ENCODE measurements at regions not wholly inside any gene's neighbourhood (a gene's known extent, or its start where the extent isn't known, plus 50 kb on each side); places are given as distances from the start of the nearest gene placed in this dataset.

DNA sequence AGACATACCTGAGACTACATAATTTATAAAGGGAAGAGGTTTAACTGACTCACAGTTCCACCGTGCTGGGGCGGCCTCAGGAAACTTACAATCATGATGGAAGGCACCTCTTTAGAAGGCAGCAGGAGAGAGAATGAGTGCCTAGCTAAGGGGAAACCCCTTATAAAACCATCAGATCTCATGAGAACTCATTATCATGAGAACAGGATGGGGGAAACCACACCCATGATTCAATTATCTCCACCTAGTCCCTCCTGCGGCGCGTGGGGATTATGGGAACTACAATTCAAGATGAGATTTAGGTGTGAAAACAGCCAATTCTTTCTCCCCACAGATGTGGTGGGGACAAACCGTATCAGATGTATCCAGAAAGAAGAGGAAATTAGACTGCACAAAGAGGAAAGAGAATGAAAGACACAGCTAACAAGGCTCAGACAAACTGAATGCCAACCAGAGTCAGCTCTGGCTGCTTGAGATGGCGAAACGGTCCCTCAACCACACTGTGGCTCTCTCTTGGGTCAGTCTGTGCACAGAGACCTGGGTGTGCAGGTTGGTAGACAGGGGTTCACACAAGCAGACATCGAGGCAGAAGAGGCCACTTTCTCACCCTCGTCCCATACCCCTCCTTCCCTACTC lies 375.6 kb downstream of the SFMBT2 start:
- CTCF ChIA-PET, result interaction anchor here (1.2 kb wide), 1 partner anchor 182 kb away, joined by 4 read pairs; no protein-coding TSS in a partner anchor
- TF ChIP-seq, protein P1, sequence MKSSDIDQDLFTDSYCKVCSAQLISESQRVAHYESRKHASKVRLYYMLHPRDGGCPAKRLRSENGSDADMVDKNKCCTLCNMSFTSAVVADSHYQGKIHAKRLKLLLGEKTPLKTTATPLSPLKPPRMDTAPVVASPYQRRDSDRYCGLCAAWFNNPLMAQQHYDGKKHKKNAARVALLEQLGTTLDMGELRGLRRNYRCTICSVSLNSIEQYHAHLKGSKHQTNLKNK (CRISPR knock-in tag; IDR thresholded peaks at IDR 0.05), result no peak
- TF ChIP-seq GABPB1 (CRISPR knock-in tag; IDR thresholded peaks at IDR 0.05) (no peak), KAT7 (CRISPR knock-in tag; IDR thresholded peaks at IDR 0.05; ENCODE audit: borderline replicate concordance) (no peak), MYBL2 (CRISPR knock-in tag; IDR thresholded peaks at IDR 0.05) (no peak)
- TF ChIP-seq, protein P2, sequence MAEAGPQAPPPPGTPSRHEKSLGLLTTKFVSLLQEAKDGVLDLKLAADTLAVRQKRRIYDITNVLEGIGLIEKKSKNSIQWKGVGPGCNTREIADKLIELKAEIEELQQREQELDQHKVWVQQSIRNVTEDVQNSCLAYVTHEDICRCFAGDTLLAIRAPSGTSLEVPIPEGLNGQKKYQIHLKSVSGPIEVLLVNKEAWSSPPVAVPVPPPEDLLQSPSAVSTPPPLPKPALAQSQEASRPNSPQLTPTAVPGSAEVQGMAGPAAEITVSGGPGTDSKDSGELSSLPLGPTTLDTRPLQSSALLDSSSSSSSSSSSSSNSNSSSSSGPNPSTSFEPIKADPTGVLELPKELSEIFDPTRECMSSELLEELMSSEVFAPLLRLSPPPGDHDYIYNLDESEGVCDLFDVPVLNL (CRISPR knock-in tag; IDR thresholded peaks at IDR 0.05; ENCODE audit: borderline replicate concordance, low read depth), result no peak

DNA sequence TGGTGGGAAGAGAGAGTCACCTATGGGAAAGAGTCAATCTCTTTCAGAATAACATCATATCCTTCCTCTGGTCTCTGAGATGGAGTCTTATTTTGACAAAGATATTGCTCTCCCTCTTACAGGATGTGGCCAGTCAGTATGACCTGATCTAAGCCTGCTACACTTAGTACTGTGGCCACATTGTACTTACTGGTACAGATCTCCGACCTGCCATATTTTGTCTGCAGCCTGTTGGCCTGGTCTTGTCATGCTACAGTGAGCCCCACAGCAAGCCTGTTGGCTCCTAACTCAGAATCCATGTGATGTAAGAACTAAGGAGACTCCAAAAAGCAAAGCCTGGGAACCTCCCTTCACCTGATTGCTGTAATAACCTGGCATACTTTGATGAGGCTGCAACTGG lies 377.8 kb downstream of the SFMBT2 start:
- no peak overlapping the region for H3K27ac Mint-ChIP-seq
- H3K27me3 Mint-ChIP-seq (ENCODE audit: low read depth), result peaks cover 3% of the 10 kb centered on the region; the same call in 1 of the 2 replicates
- peaks cover 9% of the 10 kb centered on the region for H3K9me3 Mint-ChIP-seq
- CTCF ChIA-PET, result interaction anchor here (1.4 kb wide), 1 partner anchor 113 kb away, joined by 3 read pairs; no protein-coding TSS in a partner anchor
- ATAC-seq, result no peak
- H3K36me3 Mint-ChIP-seq, result no peaks in the 10 kb centered on the region
- peaks cover 6% of the 10 kb centered on the region for H3K4me1 Mint-ChIP-seq
- DNase-seq (ENCODE audit: low spot score), result no peak
- no peak overlapping the region for H3K4me3 Mint-ChIP-seq
- POLR2A ChIA-PET, result no interaction called here
- TF ChIP-seq, protein P3, sequence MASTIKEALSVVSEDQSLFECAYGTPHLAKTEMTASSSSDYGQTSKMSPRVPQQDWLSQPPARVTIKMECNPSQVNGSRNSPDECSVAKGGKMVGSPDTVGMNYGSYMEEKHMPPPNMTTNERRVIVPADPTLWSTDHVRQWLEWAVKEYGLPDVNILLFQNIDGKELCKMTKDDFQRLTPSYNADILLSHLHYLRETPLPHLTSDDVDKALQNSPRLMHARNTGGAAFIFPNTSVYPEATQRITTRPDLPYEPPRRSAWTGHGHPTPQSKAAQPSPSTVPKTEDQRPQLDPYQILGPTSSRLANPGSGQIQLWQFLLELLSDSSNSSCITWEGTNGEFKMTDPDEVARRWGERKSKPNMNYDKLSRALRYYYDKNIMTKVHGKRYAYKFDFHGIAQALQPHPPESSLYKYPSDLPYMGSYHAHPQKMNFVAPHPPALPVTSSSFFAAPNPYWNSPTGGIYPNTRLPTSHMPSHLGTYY (CRISPR knock-in tag; IDR thresholded peaks at IDR 0.05), result no peak
- TF ChIP-seq RELA (CRISPR knock-in tag; IDR thresholded peaks at IDR 0.05; ENCODE audit: borderline replicate concordance), result no peak
- TF ChIP-seq NR1H2 (CRISPR knock-in tag; IDR thresholded peaks at IDR 0.05), result no peak
- no peak for TF ChIP-seq ZNF219 (CRISPR knock-in tag; IDR thresholded peaks at IDR 0.05; ENCODE audit: borderline replicate concordance)
- no peak for TF ChIP-seq CREM (CRISPR knock-in tag; IDR thresholded peaks at IDR 0.05)
- TF ChIP-seq, protein P4, sequence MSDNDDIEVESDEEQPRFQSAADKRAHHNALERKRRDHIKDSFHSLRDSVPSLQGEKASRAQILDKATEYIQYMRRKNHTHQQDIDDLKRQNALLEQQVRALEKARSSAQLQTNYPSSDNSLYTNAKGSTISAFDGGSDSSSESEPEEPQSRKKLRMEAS (CRISPR knock-in tag; IDR thresholded peaks at IDR 0.05), result no peak
- no peak for TF ChIP-seq CBFB (CRISPR knock-in tag; IDR thresholded peaks at IDR 0.05; ENCODE audit: low read depth)
- TF ChIP-seq, protein P5, sequence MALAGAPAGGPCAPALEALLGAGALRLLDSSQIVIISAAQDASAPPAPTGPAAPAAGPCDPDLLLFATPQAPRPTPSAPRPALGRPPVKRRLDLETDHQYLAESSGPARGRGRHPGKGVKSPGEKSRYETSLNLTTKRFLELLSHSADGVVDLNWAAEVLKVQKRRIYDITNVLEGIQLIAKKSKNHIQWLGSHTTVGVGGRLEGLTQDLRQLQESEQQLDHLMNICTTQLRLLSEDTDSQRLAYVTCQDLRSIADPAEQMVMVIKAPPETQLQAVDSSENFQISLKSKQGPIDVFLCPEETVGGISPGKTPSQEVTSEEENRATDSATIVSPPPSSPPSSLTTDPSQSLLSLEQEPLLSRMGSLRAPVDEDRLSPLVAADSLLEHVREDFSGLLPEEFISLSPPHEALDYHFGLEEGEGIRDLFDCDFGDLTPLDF (CRISPR knock-in tag; IDR thresholded peaks at IDR 0.05), result no peak
- TF ChIP-seq SP1 (CRISPR knock-in tag; conservative IDR thresholded peaks at IDR 0.05), result no peak
- TF ChIP-seq, protein P6, sequence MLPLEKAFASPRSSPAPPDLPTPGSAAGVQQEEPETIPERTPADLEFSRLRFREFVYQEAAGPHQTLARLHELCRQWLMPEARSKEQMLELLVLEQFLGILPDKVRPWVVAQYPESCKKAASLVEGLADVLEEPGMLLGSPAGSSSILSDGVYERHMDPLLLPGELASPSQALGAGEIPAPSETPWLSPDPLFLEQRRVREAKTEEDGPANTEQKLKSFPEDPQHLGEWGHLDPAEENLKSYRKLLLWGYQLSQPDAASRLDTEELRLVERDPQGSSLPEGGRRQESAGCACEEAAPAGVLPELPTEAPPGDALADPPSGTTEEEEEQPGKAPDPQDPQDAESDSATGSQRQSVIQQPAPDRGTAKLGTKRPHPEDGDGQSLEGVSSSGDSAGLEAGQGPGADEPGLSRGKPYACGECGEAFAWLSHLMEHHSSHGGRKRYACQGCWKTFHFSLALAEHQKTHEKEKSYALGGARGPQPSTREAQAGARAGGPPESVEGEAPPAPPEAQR (CRISPR knock-in tag; IDR thresholded peaks at IDR 0.05), result no peak
- TF ChIP-seq, protein P7, sequence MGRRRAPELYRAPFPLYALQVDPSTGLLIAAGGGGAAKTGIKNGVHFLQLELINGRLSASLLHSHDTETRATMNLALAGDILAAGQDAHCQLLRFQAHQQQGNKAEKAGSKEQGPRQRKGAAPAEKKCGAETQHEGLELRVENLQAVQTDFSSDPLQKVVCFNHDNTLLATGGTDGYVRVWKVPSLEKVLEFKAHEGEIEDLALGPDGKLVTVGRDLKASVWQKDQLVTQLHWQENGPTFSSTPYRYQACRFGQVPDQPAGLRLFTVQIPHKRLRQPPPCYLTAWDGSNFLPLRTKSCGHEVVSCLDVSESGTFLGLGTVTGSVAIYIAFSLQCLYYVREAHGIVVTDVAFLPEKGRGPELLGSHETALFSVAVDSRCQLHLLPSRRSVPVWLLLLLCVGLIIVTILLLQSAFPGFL (CRISPR knock-in tag; IDR thresholded peaks at IDR 0.05; ENCODE audit: borderline replicate concordance), result no peak
- TF ChIP-seq, protein P8, sequence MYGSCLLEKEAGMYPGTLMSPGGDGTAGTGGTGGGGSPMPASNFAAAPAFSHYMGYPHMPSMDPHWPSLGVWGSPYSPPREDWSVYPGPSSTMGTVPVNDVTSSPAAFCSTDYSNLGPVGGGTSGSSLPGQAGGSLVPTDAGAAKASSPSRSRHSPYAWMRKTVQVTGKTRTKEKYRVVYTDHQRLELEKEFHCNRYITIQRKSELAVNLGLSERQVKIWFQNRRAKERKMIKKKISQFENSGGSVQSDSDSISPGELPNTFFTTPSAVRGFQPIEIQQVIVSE (CRISPR knock-in tag; IDR thresholded peaks at IDR 0.05; ENCODE audit: borderline replicate concordance), result no peak
- TF ChIP-seq ESRRA (CRISPR knock-in tag; IDR thresholded peaks at IDR 0.05; ENCODE audit: borderline replicate concordance), result no peak
- TF ChIP-seq, protein P9, sequence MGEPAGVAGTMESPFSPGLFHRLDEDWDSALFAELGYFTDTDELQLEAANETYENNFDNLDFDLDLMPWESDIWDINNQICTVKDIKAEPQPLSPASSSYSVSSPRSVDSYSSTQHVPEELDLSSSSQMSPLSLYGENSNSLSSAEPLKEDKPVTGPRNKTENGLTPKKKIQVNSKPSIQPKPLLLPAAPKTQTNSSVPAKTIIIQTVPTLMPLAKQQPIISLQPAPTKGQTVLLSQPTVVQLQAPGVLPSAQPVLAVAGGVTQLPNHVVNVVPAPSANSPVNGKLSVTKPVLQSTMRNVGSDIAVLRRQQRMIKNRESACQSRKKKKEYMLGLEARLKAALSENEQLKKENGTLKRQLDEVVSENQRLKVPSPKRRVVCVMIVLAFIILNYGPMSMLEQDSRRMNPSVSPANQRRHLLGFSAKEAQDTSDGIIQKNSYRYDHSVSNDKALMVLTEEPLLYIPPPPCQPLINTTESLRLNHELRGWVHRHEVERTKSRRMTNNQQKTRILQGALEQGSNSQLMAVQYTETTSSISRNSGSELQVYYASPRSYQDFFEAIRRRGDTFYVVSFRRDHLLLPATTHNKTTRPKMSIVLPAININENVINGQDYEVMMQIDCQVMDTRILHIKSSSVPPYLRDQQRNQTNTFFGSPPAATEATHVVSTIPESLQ (CRISPR knock-in tag; IDR thresholded peaks at IDR 0.05), result no peak
- TF ChIP-seq SMAD3 (CRISPR knock-in tag; IDR thresholded peaks at IDR 0.05; ENCODE audit: borderline replicate concordance), result no peak
- TF ChIP-seq, protein P10, sequence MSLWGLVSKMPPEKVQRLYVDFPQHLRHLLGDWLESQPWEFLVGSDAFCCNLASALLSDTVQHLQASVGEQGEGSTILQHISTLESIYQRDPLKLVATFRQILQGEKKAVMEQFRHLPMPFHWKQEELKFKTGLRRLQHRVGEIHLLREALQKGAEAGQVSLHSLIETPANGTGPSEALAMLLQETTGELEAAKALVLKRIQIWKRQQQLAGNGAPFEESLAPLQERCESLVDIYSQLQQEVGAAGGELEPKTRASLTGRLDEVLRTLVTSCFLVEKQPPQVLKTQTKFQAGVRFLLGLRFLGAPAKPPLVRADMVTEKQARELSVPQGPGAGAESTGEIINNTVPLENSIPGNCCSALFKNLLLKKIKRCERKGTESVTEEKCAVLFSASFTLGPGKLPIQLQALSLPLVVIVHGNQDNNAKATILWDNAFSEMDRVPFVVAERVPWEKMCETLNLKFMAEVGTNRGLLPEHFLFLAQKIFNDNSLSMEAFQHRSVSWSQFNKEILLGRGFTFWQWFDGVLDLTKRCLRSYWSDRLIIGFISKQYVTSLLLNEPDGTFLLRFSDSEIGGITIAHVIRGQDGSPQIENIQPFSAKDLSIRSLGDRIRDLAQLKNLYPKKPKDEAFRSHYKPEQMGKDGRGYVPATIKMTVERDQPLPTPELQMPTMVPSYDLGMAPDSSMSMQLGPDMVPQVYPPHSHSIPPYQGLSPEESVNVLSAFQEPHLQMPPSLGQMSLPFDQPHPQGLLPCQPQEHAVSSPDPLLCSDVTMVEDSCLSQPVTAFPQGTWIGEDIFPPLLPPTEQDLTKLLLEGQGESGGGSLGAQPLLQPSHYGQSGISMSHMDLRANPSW (CRISPR knock-in tag; conservative IDR thresholded peaks at IDR 0.05; ENCODE audit: low read depth), result no peak

More for the DNA sequence above, 375.6 kb downstream of the SFMBT2 start:
- no peaks in the 10 kb centered on the region for H3K36me3 Mint-ChIP-seq
- no peaks in the 10 kb centered on the region for H3K9me3 Mint-ChIP-seq
- DNase-seq (ENCODE audit: low spot score), result no peak
- H3K27me3 Mint-ChIP-seq (ENCODE audit: low read depth), result no peaks in the 10 kb centered on the region
- POLR2A ChIA-PET, result interaction anchor here (0.6 kb wide), 1 partner anchor 140 kb away, joined by 3 read pairs; no protein-coding TSS in a partner anchor
- H3K27ac Mint-ChIP-seq, result no peak overlapping the region
- H3K4me1 Mint-ChIP-seq, result peaks cover 6% of the 10 kb centered on the region
- H3K4me3 Mint-ChIP-seq, result no peak overlapping the region
- no peak for ATAC-seq
